GM20000 (cell line): ENCODE measurements at regions not wholly inside any gene's neighbourhood (a gene's known extent, or its start where the extent isn't known, plus 50 kb on each side); places are given as distances from the start of the nearest gene placed in this dataset.

Source experiments
- DNase-seq: peaks from one replicate; pipeline ENCODE4 v3.0.0; 2012; ENCODE audit warnings: low spot score
- CTCF ChIP-seq: IDR thresholded peaks from 2 replicates; pipeline ENCODE4 v1.5.1; 2012; ENCODE audit warnings: mild to moderate bottlenecking, control low read depth; ENCODE audit errors: extremely low read depth, missing control alignments

- TF ChIP-seq CTCF, result no peak
- DNase-seq, result no peak
These were observed 95.5 kb upstream of the TMPRSS2 start for GRCh38 chr21:41603476-41603875.

- no peak for TF ChIP-seq CTCF
- DNase-seq, result no peak
These were observed 94.6 kb upstream of the TMPRSS2 start for GRCh38 chr21:41602531-41602930.

GRCh38 chr21:41601573-41602368 lies 93.8 kb upstream of the TMPRSS2 start:
- DNase-seq, result no peak
- no peak for TF ChIP-seq CTCF

GRCh38 chr21:41600961-41601572 lies 93.1 kb upstream of the TMPRSS2 start:
- no peak for TF ChIP-seq CTCF
- no peak for DNase-seq

GRCh38 chr21:41600556-41600955 lies 92.6 kb upstream of the TMPRSS2 start:
- no peak for DNase-seq
- TF ChIP-seq CTCF, result no peak

GRCh38 chr21:41600116-41600515 lies 92.2 kb upstream of the TMPRSS2 start:
- no peak for TF ChIP-seq CTCF
- no peak for DNase-seq

GRCh38 chr21:41598561-41599431 lies 90.8 kb upstream of the TMPRSS2 start:
- DNase-seq, result no peak
- TF ChIP-seq CTCF, result no peak
